HEK293 (cell line): ENCODE measurements at regions not wholly inside any gene's neighbourhood (a gene's known extent, or its start where the extent isn't known, plus 50 kb on each side); places are given as distances from the start of the nearest gene placed in this dataset.

ENCODE experiments used
- CTCF ChIA-PET: fragments of 350-600 bp; formaldehyde crosslinking; extraction: SDS; loops from one replicate; lab custom pipeline; 2021; ENCODE audit warnings: antibody characterized with exemption; lab: Yijun Ruan, JAX
- POLR2A ChIA-PET: fragments of 300-600 bp; formaldehyde crosslinking; extraction: SDS; loops from one replicate; lab custom pipeline; 2020; ENCODE audit warnings: antibody characterized with exemption, inconsistent platforms; lab: Yijun Ruan, JAX
- H3K27ac ChIP-seq: fragments of 200-500 bp; sonication (Bioruptor generic); 2 replicates; pipeline ENCODE4 v1.5.1; 2014; ENCODE audit warnings: low read depth, low read length, control low read depth, inconsistent platforms; ENCODE audit errors: extremely low read depth
- H3K36me3 ChIP-seq, 2 experiments: fragments of 200-500 bp in 1 of 2; sonication (Bioruptor generic) in 1 of 2; 1 replicate in 1 of 2; 2 replicates in 1 of 2; pipeline ENCODE4 v1.5.1; 2014 to 2017; ENCODE audit warnings: inconsistent platforms in 2 of 2, low read length in 2 of 2; ENCODE audit not compliant: control insufficient read depth in 2 of 2, insufficient read depth in 1 of 2
- H3K4me1 ChIP-seq: fragments of 200-500 bp; sonication (Bioruptor generic); 2 replicates; pipeline ENCODE4 v1.5.1; 2014; ENCODE audit warnings: mild to moderate bottlenecking, low read length, inconsistent platforms; ENCODE audit not compliant: control insufficient read depth, insufficient read depth
- H3K4me3 ChIP-seq: 2 replicates; pipeline ENCODE4 v1.5.1; 2011; ENCODE audit warnings: low read depth, mild to moderate bottlenecking, control low read depth, low read length, moderate library complexity
- H3K9me3 ChIP-seq: fragments of 200-500 bp; sonication (Bioruptor generic); 2 replicates; pipeline ENCODE4 v1.5.1; 2014; ENCODE audit warnings: low read depth, low read length, inconsistent platforms; ENCODE audit not compliant: control insufficient read depth, insufficient read depth
- BCL11B ChIP-seq: fragments of 450-650 bp; formaldehyde crosslinking; IDR thresholded peaks from 2 replicates; pipeline ENCODE4 v1.5.1; 2016; ENCODE audit warnings: low read depth, missing biosample characterization, missing genetic modification characterization
- EGR2 ChIP-seq: fragments of 450-650 bp; formaldehyde crosslinking; IDR thresholded peaks from 2 replicates; pipeline ENCODE4 v1.5.1; 2016; ENCODE audit warnings: low read depth, missing biosample characterization, missing genetic modification characterization
- GFI1B ChIP-seq: fragments of 450-650 bp; formaldehyde crosslinking; IDR thresholded peaks from 2 replicates; pipeline ENCODE4 v1.5.1; 2016; ENCODE audit warnings: missing biosample characterization, missing genetic modification characterization
- KLF1 ChIP-seq: fragments of 450-650 bp; formaldehyde crosslinking; IDR thresholded peaks from 2 replicates; pipeline ENCODE4 v1.5.1; 2016; ENCODE audit warnings: missing biosample characterization, missing genetic modification characterization
- KLF10 ChIP-seq: fragments of 450-650 bp; IDR thresholded peaks from 2 replicates; pipeline ENCODE4 v1.5.1; 2018; ENCODE audit warnings: missing biosample characterization, mild to moderate bottlenecking, missing genetic modification characterization
- REST ChIP-seq: fragments of 450-650 bp; formaldehyde crosslinking; IDR thresholded peaks from 2 replicates; pipeline ENCODE4 v1.5.1; 2016; ENCODE audit warnings: missing biosample characterization, missing genetic modification characterization
- ZFP3 ChIP-seq: fragments of 450-650 bp; formaldehyde crosslinking; IDR thresholded peaks from 2 replicates; pipeline ENCODE4 v1.5.1; 2016; ENCODE audit warnings: low read depth, missing biosample characterization, missing genetic modification characterization
- ZFP69B ChIP-seq: fragments of 450-650 bp; formaldehyde crosslinking; IDR thresholded peaks from 2 replicates; pipeline ENCODE4 v1.5.1; 2016; ENCODE audit warnings: missing biosample characterization, missing genetic modification characterization
- ZNF133 ChIP-seq: fragments of 450-650 bp; formaldehyde crosslinking; IDR thresholded peaks from 2 replicates; pipeline ENCODE4 v1.5.1; 2016; ENCODE audit warnings: missing biosample characterization, missing genetic modification characterization
- ZNF19 ChIP-seq: fragments of 450-650 bp; formaldehyde crosslinking; IDR thresholded peaks from 2 replicates; pipeline ENCODE4; 2016; ENCODE audit warnings: missing biosample characterization, missing genetic modification characterization, low read depth
- ZNF280C ChIP-seq: fragments of 450-650 bp; formaldehyde crosslinking; IDR thresholded peaks from 2 replicates; pipeline ENCODE4 v1.5.1; 2016; ENCODE audit warnings: missing biosample characterization, missing genetic modification characterization
- ZNF391 ChIP-seq: fragments of 450-650 bp; formaldehyde crosslinking; IDR thresholded peaks from 2 replicates; pipeline ENCODE4 v1.5.1; 2016; ENCODE audit warnings: low read depth, missing biosample characterization, missing genetic modification characterization, borderline replicate concordance
- ZNF394 ChIP-seq: fragments of 450-650 bp; formaldehyde crosslinking; IDR thresholded peaks from 2 replicates; pipeline ENCODE4 v1.5.1; 2016; ENCODE audit warnings: missing biosample characterization, missing genetic modification characterization, mild to moderate bottlenecking, moderate library complexity, borderline replicate concordance
- ZNF398 ChIP-seq: fragments of 450-650 bp; formaldehyde crosslinking; IDR thresholded peaks from 2 replicates; pipeline ENCODE4 v1.5.1; 2017; ENCODE audit warnings: missing biosample characterization, missing genetic modification characterization
- ZNF621 ChIP-seq: fragments of 450-650 bp; formaldehyde crosslinking; IDR thresholded peaks from 2 replicates; pipeline ENCODE4 v1.5.1; 2017; ENCODE audit warnings: missing biosample characterization, missing genetic modification characterization
- ZNF654 ChIP-seq: fragments of 450-650 bp; formaldehyde crosslinking; IDR thresholded peaks from 2 replicates; pipeline ENCODE4 v1.5.1; 2016; ENCODE audit warnings: low read depth, missing biosample characterization, missing genetic modification characterization
- ZNF670 ChIP-seq: fragments of 450-650 bp; formaldehyde crosslinking; IDR thresholded peaks from 2 replicates; pipeline ENCODE4 v1.5.1; 2016; ENCODE audit warnings: missing biosample characterization, missing genetic modification characterization, low read depth
- ZNF707 ChIP-seq: fragments of 450-650 bp; formaldehyde crosslinking; IDR thresholded peaks from 2 replicates; pipeline ENCODE4 v1.5.1; 2016; ENCODE audit warnings: missing biosample characterization, missing genetic modification characterization
- ZNF785 ChIP-seq: fragments of 450-650 bp; formaldehyde crosslinking; IDR thresholded peaks from 2 replicates; pipeline ENCODE4 v1.5.1; 2016; ENCODE audit warnings: missing biosample characterization, missing genetic modification characterization
- ZSCAN18 ChIP-seq: fragments of 450-650 bp; formaldehyde crosslinking; IDR thresholded peaks from 2 replicates; pipeline ENCODE4 v1.5.1; 2016; ENCODE audit warnings: missing biosample characterization, missing genetic modification characterization
- ZSCAN4 ChIP-seq: fragments of 450-650 bp; formaldehyde crosslinking; IDR thresholded peaks from 2 replicates; pipeline ENCODE4 v1.5.1; 2017; ENCODE audit warnings: missing biosample characterization, missing genetic modification characterization

- Histone ChIP-seq H3K4me1 (no peaks in the 10 kb centered on the region), H3K9me3 (no peaks in the 10 kb centered on the region), H3K27ac (no peak overlapping the region), H3K36me3 (no peaks in the 10 kb centered on the region), H3K4me3 (no peak overlapping the region)
- ChIA-PET CTCF (no interaction called here), POLR2A (no interaction called here)
- no peak for TF ChIP-seq ZNF670 (tag by site-specific recombination)
- TF ChIP-seq ZNF707, result no peak
- TF ChIP-seq ZNF394 (tag by site-specific recombination), result no peak
- TF ChIP-seq ZNF19, result no peak
- TF ChIP-seq BCL11B, result no peak
- no peak for TF ChIP-seq KLF10 (tag by site-specific recombination)
- TF ChIP-seq ZNF621 (tag by site-specific recombination), result no peak
Observed at GRCh38 chr5:142408981-142409481, 84.2 kb upstream of the SPRY4 start.

GRCh38 chr5:142408536-142408935 lies 83.7 kb upstream of the SPRY4 start:
- POLR2A ChIA-PET, result no interaction called here
- H3K36me3 ChIP-seq, result no peaks in the 10 kb centered on the region

More at GRCh38 chr5:142408536-142408935, 83.7 kb upstream of the SPRY4 start:
- TF ChIP-seq ZNF670 (tag by site-specific recombination) (no peak), ZNF280C (tag by site-specific recombination) (no peak), ZSCAN18 (tag by site-specific recombination) (no peak), ZSCAN4 (tag by site-specific recombination) (no peak), ZFP69B (tag by site-specific recombination) (no peak), KLF1 (tag by site-specific recombination) (no peak), ZNF398 (tag by site-specific recombination) (no peak), ZNF391 (tag by site-specific recombination) (no peak), GFI1B (tag by site-specific recombination) (no peak), ZNF785 (no peak), ZFP3 (tag by site-specific recombination) (no peak), ZNF654 (tag by site-specific recombination) (no peak), ZNF133 (tag by site-specific recombination) (no peak), EGR2 (tag by site-specific recombination) (no peak), REST (tag by site-specific recombination) (no peak)
- Histone ChIP-seq H3K9me3 (no peaks in the 10 kb centered on the region), H3K27ac (no peak overlapping the region), H3K4me3 (no peak overlapping the region), H3K4me1 (no peaks in the 10 kb centered on the region)
- CTCF ChIA-PET, result no interaction called here
